ENCODE measurements at regions not wholly inside any gene's neighbourhood (a gene's known extent, or its start where the extent isn't known, plus 50 kb on each side); places are given as distances from the start of the nearest gene placed in this dataset.
"Not testable (repeated sequence)": the region's sequence is repeated elsewhere in the genome, so short reads cannot be mapped to it uniquely, and the experiment has no call there.

- DNase-seq = no peak
Observed at GRCh38 chr3:106276151-106276550, 407.3 kb upstream of the CBLB start.

- DNase-seq = no peak
Observed at GRCh38 chr3:106276755-106277612, 408.2 kb upstream of the CBLB start.

GRCh38 chr3:106277731-106278130 lies 408.9 kb upstream of the CBLB start:
- DNase-seq = no peak

- DNase-seq = no peak
Observed at GRCh38 chr3:106281221-106281620, 412.4 kb upstream of the CBLB start.

- DNase-seq = no peak
Observed at GRCh38 chr3:106282943-106283342, 414.1 kb upstream of the CBLB start.

- no peak for DNase-seq
Observed at GRCh38 chr3:106288781-106289180, 420.0 kb upstream of the CBLB start.

GRCh38 chr3:106290304-106290997 lies 421.6 kb upstream of the CBLB start:
- no peak for DNase-seq

- no peak for DNase-seq
Observed at GRCh38 chr3:106293161-106293560, 424.3 kb upstream of the CBLB start.

GRCh38 chr3:106294121-106294520 lies 425.3 kb upstream of the CBLB start:
- no peak for DNase-seq

- DNase-seq = no peak
Observed at GRCh38 chr3:106296062-106296461, 427.2 kb upstream of the CBLB start.

GRCh38 chr3:106299300-106300098 lies 430.7 kb upstream of the CBLB start:
- no peak for DNase-seq

- DNase-seq = no peak
Observed at GRCh38 chr3:106302451-106303221, 433.8 kb upstream of the CBLB start.

GRCh38 chr3:106303766-106304165 lies 435.0 kb upstream of the CBLB start:
- no peak for DNase-seq

GRCh38 chr3:106305127-106305526 lies 436.3 kb upstream of the CBLB start:
- DNase-seq = no peak

- DNase-seq = no peak
Observed at GRCh38 chr3:106305882-106306435, 437.1 kb upstream of the CBLB start.

GRCh38 chr3:106309274-106309673 lies 440.5 kb upstream of the CBLB start:
- no peak for DNase-seq

- DNase-seq = not testable (repeated sequence)
Observed at GRCh38 chr3:106309798-106310197, 441.0 kb upstream of the CBLB start.

- DNase-seq = no peak
Observed at GRCh38 chr3:106317141-106318055, 448.6 kb upstream of the CBLB start.

GRCh38 chr3:106321438-106321837 lies 452.6 kb upstream of the CBLB start:
- not testable (repeated sequence) for DNase-seq

- no peak for DNase-seq
Observed at GRCh38 chr3:106323586-106323985, 454.8 kb upstream of the CBLB start.
